HT-29 (cell line): ENCODE measurements at regions not wholly inside any gene's neighbourhood (a gene's known extent, or its start where the extent isn't known, plus 50 kb on each side); places are given as distances from the start of the nearest gene placed in this dataset.
"Not testable (repeated sequence)": the region's sequence is repeated elsewhere in the genome, so short reads cannot be mapped to it uniquely, and the experiment has no call there.

Experiments
- DNase-seq: peaks from one replicate; pipeline ENCODE4 v3.0.0-alpha.2; 2015; ENCODE audit warnings: low spot score

DNA sequence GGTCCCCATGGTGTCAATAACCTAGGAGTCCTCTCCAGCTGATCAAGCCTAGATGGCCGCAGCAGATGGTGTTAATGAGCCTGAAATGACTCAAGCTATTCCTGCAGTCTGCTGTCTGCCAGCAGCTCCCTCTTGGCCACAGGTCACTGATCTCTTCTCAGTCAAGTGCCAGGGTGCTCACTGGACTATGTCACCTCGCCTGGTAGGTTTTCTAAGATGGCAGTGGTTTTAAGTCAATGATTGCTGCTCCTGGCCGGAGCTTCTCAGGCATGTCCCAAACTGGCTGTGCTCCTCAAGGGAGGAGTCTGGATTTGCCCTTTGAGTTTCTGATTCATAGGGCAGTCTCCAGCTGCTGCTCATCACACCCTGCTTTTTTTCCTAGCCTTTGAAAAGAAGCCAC, 58.6 kb upstream of the SHISA6 start:
- DNase-seq, result no peak

DNA sequence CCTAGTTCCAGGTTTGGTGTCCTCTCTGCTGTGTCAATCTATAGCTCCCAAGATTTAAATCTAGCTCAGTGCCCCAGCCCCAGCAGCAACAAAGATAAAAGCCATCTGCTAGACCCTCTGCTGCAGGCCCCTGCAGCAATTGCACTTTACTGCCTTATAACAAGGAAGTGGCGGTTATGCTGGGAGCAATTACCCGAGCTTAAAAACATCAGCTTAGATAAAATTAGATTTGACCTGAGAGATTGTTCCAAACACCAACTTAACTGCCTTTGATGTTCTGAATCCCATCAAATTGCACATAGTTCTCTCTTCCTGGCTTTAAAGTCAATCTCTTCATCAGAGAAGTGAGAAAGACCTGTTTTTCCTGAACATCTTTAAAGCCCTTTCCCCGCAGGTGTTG, 62.4 kb upstream of the SHISA6 start:
- no peak for DNase-seq

DNA sequence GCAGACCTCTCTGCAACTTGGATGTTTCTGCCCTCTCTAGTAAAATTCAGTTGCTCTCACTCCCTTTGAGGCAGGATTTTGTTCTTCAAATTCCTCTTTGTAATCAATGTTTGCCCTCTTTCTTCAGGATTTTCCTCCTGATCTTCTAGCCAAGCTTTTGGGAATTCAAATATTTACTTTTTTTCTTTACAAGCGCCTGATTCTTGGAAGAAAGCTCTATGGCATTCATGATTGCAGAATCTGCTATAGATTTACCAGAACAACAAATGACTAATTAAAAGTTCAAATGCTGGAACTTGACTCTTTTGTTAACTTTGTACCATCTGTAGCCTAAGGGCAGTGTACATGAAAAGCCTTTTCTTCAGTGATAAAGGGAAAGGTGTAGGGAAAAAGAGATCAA, 63.7 kb upstream of the SHISA6 start:
- no peak for DNase-seq

DNA sequence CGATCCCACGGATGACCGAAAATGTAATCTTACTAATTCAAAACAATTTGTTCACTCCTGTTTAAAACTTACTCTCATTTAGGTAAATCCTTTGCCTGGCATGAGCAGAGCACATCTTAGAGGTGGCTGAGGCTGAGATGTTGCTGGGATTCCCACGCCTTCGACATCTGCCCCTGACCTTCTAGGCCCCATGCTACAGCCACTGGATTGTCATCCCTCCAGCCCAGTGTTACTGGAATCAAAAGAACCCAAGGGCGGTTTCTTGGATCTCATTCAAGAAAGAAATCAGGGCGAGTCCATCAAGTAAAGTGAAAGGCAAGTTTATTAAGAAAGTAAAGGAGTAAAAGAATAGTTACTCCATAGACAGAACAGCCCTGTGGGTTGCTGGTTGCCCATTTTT, 64.5 kb upstream of the SHISA6 start:
- DNase-seq, result no peak

DNA sequence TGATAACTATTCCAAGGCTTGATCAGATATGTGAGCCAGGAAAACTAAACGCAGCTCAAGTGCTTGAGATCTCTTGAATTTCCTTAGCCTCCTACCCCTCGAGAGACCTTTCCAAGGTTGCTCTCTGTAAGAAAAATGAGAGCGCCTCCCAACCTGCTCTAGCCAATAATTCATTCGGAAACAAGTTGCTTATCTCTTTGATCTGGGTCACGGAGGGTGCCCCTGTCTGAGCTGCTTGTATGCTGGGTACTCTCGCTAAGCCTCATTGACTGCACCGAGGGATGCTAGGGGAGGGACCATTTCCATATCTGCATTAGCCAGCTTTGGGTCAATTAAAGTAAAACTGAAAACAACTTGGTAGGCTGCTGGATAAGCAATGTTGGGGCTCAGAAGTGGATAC, 70.1 kb upstream of the SHISA6 start:
- DNase-seq, result no peak

DNA sequence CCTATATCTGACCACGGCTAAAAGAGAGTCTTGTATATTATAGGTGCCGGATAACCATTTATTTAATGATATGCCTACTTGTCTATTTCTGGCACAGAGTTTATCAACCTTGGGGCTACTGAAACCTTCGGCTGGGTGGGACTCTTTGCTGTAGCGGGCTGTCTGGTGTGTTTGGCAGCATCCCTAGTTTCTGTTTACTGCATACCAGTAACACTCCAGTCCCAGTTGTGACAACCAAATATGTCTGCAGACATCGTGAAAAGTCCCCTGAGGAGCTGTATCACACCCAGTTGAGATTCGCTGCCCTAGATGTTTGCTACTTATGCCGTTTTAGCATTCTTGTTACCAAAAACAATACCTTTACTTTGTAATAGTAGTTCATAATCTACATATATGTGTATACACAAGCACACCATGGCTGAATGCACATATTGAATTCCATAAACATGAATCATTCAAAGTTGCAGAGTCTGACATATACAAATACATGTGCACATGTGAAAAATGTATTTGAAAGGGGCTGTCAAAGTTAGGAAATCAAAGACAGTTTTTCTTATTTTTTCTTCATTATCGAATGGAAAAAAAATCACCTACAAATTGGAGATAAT, 89.1 kb upstream of the SHISA6 start:
- DNase-seq, result no peak

DNA sequence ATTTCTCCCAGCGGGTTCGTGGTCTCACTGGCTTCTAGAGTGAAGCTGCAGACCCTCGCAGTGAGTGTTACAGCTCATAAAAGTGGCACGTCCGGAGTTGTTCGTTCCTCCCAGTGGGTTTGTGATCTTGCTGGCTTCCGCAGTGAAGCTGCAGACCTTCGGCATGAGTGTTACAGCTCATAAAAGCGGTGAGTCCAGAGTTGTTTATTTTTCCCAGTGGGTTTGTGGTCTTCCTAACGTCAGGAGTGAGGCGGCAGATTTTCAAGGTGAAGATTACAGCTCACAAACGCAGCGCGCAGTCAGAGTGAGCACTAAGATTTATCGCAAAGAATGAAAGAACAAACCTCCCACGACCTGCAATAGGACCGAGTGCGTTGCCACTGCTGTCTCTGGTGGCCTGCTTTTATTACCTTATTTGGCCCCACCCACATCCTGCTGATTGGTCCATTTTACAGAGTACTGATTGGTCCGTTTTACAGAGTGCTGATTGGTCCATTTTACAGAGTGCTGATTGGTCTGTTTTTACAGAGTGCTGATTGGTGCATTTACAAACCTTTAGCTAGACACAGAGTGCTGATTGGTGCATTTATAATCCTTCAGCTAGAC, 90.0 kb upstream of the SHISA6 start:
- DNase-seq, result not testable (repeated sequence)

DNA sequence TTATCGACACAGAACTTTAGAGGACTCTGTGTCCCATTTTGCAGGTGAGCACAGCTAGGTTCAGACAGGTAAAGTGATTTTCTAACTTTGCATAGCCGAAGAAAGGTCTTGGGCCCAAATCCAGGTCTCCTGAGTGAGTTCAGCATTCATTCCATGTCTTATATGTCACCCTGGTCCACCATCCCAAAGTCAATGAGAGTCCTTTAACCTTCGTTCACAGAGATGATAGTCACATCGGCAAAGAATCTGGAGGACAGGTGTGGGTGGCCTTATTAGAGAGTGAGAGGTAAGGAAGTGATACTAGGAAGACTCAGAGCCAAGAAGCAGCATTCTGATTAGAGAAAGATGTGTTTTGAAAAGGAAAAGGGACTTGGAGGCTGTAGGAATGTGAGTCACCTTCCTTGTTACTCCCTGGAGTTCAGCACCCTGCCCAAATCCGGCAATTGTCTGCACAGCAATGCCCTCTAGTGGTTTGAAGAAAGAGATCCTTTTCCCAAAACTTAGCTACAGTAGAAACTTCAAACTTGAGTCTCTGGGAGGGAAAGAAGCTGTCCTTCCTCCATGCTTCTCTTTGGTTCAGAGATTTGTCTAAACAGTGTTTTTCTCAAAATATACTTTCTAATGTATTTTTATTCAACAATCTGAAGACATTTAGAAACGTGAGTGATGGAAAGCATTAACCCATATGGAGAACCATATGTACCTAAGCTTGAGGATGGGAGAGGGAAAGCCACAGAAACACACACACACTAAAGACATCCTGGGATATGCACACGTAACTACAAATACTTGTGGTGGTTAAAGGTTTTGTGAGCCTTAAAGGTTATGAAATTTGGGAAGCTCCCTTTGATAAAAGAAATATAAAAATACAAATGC, 96.4 kb upstream of the SHISA6 start:
- peak; percentile 45 for DNase-seq

DNA sequence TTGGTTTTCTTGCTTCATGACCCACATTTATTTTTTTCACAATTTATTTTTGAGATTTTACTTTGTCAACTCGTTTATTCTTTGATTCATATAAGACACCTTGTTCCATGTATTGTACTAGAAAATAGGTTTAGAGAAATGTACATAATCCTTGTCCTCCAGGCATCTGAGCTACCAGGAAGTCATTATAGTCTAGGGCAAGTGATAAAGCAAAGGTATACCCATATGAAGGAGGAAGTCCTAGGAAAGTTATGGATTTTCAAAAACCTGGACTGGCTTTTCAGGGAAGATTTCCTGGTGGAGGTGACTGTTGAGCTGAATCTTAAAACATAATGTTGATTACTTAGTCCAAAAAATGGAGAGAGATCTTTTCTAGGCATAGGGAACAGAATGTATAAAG, 98.8 kb upstream of the SHISA6 start:
- no peak for DNase-seq

DNA sequence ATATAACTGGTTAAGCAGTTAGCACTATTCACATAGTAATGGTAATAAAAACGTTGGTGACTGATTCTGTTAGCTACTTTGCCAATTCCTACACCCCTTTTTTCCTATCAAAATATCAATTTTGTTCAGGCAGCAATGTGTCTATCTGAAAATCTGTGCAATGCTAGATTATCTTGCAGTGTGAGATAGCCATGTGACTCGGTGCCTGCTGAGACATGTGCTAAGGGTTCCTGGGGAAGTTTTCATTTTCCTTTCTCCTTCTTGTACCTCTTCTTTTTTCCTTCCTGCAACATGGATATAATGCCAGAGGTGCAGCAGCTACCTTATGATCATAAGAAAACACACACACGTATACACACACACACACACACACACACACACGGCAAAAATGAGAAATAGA, 100.5 kb upstream of the SHISA6 start:
- DNase-seq, result no peak

DNA sequence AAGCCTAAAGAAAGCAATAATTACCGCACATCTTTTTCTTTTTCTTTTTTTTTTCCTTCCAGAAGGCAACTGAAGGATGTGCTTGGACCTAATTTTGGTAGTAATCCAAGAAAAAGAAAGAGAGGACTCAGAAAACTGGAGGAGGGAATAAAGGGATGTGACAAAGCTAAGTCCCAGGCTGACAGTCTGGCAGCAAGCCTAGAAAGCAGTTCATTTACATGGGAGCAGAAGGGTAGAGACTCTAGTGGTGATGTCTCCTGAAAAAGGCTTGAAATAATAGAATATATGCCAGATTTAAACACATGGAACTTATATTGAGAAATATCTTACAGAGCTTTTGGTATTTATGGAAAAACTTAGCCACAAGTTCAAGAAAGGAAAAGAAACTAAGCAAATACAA, 101.0 kb upstream of the SHISA6 start:
- DNase-seq, result no peak

DNA sequence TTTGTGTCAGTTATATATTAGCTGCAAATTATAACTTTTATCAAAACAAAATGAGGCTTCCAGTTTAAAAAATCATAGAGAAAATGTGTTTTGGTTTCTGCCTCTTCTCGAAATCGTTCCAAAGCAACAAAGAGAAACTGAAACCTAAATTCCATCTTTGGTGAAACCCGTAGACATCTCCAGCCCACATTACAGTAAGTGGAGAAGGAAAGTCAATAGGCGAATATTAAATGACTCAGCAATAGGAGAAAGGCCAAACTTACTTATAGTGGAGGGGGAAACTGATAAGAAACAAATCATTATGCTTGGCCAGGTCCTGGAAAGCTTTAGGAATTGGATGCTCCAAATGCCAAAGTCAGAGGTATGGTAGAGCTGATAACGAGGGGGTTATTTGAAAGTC, 103.0 kb upstream of the SHISA6 start:
- DNase-seq, result no peak

DNA sequence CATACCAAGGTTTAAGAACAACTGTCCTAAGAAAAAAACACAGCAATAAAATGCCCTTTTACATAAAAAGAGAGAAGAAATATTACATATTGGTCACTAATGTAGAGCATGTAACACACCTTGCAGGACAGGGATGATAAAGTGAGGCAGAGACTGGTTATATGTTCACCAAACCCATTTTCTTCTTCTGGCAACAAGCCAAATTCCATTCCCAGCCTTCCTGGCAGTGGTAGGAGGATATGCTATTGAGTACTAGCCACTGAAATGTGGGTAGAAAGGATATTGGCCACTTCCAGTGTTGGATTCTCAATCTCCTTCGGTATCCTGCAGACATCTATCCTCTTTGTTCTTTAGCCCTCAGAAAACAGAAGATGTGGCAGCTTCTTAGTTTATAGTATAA, 105.2 kb upstream of the SHISA6 start:
- no peak for DNase-seq

DNA sequence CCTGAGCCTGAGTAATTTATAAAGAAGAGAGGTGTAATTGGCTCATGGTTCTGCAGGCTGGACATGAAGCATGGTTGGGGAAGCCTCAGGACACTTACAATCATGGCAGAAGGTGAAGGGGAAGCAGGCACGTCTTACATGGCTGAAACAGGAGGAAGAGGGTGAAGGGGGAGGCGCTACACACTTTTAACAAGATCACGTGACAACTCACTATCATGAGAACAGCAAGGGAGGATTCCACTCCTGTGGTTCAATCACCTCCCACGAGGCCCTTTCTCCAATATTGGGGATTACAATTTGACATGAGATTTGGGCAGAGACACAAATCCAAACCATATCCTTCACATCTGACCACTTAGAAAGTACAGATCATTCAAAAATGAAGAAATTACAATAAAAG, 110.6 kb upstream of the SHISA6 start:
- DNase-seq, result no peak

DNA sequence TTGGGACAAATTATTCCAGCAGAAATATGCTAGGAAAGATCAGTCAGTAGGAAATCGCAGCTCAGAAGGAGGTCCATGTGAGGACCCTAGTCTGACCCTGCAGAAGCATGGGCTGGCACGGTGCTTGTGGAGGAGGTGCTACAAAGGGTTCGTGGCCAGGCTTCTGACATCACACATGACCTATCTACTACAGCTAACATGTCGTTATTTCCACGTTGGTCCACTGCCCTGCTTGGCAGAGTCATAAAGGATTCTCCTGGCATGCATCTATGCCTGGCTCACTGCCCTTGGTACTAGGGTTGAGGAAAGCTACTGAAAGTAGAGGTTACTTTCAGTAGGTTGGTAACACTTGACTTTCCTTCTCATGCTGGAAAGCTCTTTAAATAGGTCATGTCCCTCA, 118.1 kb upstream of the SHISA6 start:
- DNase-seq, result no peak

DNA sequence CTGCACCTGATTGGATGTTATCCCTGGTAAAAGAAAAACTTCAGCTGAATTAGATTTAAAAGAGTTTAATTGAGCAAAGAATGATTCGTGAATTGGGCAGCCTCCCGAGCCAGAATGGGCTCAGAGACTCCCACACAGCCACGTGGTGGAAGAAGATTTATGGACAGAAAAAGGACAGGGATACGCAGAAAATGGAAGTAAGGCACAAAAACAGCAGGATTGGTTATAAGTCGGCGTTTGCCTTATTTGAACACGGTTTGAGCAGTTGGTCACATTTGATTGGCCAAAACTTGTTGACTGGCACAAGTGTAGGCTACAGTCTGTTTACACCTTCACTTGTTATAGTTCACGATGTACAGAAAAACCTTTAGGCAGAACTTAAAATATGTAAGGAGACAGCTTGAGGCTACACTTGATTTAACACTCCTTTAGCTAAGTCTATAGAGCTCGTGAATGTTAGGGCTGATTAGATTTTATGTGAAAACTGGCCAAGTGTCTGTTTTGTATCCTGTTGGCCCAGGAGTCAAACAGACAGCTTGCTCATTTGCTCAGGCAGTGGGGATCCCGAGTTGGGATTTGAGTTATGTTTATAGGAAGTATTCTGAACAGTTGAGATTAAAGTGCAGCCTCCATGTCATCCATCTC, 119.5 kb upstream of the SHISA6 start:
- no peak for DNase-seq

DNA sequence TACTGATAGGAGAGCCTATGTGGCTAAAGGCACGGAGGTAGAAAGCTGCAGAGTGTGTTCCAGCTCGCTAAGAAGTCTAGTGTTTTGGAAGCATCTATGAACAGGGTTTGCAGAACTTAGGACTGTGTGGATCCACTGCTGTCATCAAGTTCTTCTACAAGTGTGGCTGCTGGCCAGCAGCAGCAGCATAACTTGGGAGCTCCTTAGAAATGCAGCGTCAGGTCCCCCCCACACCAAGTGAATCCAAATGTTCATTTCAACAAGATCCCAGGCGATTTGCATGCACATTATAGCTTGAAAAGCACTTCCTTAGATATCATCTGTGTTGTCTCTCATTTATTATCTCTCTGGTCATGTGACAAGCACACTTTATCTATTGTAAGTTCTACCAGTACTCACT, 131.9 kb upstream of the SHISA6 start:
- DNase-seq, result no peak

DNA sequence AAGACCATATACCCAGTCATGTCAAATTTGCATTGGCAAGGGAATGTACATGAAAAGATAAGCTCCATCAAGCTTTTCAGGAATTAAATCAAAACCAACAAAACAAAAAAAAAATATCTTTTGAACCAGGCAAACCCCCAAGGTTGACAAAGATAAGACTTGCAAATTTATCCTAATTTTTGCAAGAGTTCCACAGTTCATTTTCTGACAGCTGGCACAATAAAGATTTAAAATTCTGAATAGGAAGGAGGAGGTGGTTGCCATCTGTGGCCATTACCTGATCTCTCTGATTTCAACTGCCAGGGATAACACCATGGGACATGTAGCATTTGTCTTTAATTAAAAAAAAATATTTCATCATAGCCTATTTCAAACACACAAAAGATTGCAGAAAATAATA, 135.9 kb upstream of the SHISA6 start:
- DNase-seq, result no peak

DNA sequence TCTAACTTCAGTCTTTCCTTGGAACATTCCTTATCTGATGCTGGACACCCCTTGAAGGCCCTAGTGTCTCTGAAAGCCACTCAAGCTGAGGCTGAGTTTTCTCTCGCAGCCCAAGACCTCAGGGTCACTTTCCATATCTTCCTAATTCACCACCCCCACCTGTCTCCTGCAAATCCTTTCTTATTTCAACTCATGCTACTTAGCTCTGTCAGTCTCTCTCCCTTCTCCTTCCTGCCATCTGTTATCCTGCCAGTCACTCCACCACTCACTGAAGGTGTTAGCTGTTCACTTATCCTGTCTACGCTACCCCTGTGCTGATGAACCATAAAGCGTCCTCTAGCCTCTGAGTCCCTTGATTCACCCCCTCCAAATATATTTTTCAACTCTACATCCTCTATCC, 143.9 kb upstream of the SHISA6 start:
- DNase-seq, result no peak

DNA sequence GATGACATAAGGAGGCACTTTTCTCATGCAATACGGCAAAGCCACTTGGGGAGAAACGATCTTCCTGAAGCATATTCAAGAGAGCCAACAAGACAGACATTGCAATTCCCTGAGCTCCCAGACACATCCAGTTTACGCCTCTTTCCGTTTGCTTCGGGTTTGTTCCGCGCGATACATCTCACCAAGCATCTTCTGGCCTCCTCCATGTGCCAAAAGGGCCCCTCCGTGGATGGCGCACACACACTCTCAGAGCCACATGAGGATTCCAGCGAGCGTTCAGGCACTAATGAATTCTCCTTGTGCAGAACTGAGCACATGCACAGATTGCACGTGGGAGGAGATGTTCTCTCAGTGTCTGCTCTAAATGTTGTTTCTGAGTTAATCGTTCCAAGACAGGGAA, 146.7 kb upstream of the SHISA6 start:
- no peak for DNase-seq

DNA sequence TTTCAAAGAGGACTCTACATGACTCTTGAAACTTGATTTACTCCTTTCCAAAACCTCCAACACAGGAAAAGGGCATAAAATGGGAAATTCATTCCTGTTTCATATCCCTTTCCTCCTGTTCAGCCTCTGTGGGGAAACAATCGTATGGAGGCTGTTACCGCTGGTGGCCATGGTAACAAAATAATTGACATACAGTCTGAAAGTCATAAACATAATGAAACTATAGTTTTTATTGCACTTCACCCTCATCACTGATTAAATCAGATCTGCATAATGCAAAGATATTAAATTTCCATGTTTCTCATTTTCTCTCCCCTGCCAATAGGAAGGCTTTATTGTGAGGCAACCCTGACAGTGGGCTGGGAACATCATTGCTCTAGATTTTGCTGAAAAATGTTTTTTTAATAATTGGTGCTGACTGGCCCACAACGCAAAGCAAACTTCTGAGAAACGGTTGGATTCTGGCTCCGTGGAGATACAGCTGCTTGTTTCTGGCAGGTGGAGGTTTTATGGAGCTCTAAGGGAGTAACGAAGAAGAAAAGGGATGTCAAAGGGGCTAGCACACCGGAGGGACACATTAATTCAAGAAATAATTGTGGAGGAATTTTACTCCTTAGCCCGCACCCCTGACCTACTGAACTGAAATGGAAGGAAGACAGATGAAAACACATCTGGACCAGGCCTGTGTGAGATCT, 154.2 kb upstream of the SHISA6 start:
- DNase-seq, result no peak

DNA sequence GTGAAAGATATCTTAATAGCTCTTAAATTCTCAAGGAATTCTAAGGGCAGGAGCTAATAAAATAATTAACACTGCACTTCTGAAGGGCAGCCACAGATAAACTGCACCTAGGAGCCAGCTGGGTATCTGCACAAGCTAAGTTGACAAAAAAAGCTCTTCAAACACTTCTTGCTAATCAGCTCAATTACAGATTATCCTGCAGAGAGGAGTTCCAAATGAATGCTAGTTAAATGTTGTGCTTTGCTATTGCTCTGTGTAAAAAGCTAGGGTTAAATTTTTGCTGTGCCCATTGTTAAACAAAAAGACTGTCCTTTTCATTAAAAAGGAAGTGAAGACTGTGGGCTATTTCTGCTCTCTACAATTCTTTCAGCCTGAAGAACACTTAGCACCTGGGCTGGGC, 158.5 kb upstream of the SHISA6 start:
- DNase-seq, result no peak
